H9 (cell line): ENCODE measurements at regions not wholly inside any gene's neighbourhood (a gene's known extent, or its start where the extent isn't known, plus 50 kb on each side); places are given as distances from the start of the nearest gene placed in this dataset.

Experiments
- DNase-seq: peaks from one replicate; pipeline ENCODE4 v3.0.0-alpha.2; 2017
- H2AFZ ChIP-seq: one replicate; pipeline ENCODE4 v1.6.1; 2013; ENCODE audit warnings: mild to moderate bottlenecking, low read length, control low read depth, moderate library complexity
- H2AK5ac ChIP-seq: 2 replicates; pipeline ENCODE4 v1.6.1; 2013; ENCODE audit warnings: low read length, control low read depth, mixed read lengths; ENCODE audit not compliant: insufficient read length
- H2BK120ac ChIP-seq: one replicate; pipeline ENCODE4 v1.6.1; 2013; ENCODE audit warnings: low read depth, mild to moderate bottlenecking, low read length, control low read depth, inconsistent platforms; ENCODE audit not compliant: poor library complexity, severe bottlenecking
- H2BK12ac ChIP-seq: 2 replicates; pipeline ENCODE4 v1.6.1; 2013; ENCODE audit warnings: low read length, control low read depth, mixed read lengths, low read depth; ENCODE audit not compliant: insufficient read length
- H2BK15ac ChIP-seq: 2 replicates; pipeline ENCODE4 v1.6.1; 2013; ENCODE audit warnings: low read depth, low read length, control low read depth
- H2BK20ac ChIP-seq: one replicate; pipeline ENCODE4 v1.6.1; 2013; ENCODE audit warnings: low read depth, mild to moderate bottlenecking, low read length, control low read depth, inconsistent platforms; ENCODE audit not compliant: poor library complexity, severe bottlenecking
- H2BK5ac ChIP-seq: 2 replicates; pipeline ENCODE4 v1.6.1; 2013; ENCODE audit warnings: low read length, control low read depth, mixed read lengths; ENCODE audit not compliant: insufficient read length
- H3K14ac ChIP-seq: 2 replicates; pipeline ENCODE4 v1.6.1; 2013; ENCODE audit warnings: low read length, control low read depth; ENCODE audit not compliant: insufficient read depth
- H3K18ac ChIP-seq: 2 replicates; pipeline ENCODE4 v1.6.1; 2013; ENCODE audit warnings: low read depth, mild to moderate bottlenecking, mixed read lengths, low read length, control low read depth; ENCODE audit not compliant: insufficient read length
- H3K23ac ChIP-seq: 2 replicates; pipeline ENCODE4 v1.6.1; 2013; ENCODE audit warnings: low read length, control low read depth, mixed read lengths, low read depth; ENCODE audit not compliant: insufficient read length
- H3K23me2 ChIP-seq: 2 replicates; pipeline ENCODE4 v1.6.1; 2013; ENCODE audit warnings: low read depth, mild to moderate bottlenecking, mixed read lengths, low read length, control low read depth; ENCODE audit not compliant: insufficient read length, poor library complexity, severe bottlenecking
- H3K27ac ChIP-seq: 2 replicates; pipeline ENCODE4 v1.5.1; 2013; ENCODE audit warnings: low read length, control low read depth, mixed read lengths, low read depth; ENCODE audit not compliant: insufficient read length
- H3K27me3 ChIP-seq: 2 replicates; pipeline ENCODE4 v1.6.1; 2013; ENCODE audit warnings: low read length, control low read depth, inconsistent platforms; ENCODE audit not compliant: insufficient read depth
- H3K4ac ChIP-seq: 2 replicates; pipeline ENCODE4 v1.6.1; 2013; ENCODE audit warnings: low read depth, mild to moderate bottlenecking, control low read depth, inconsistent platforms, low read length, moderate library complexity
- H3K4me1 ChIP-seq: 2 replicates; pipeline ENCODE4 v1.6.1; 2013; ENCODE audit warnings: low read length, control low read depth, inconsistent platforms; ENCODE audit not compliant: insufficient read depth
- H3K4me2 ChIP-seq: 2 replicates; pipeline ENCODE4 v1.6.1; 2013; ENCODE audit warnings: low read length, control low read depth, mixed read lengths; ENCODE audit not compliant: insufficient read length, insufficient read depth
- H3K56ac ChIP-seq: 2 replicates; pipeline ENCODE4 v1.6.1; 2013; ENCODE audit warnings: low read depth, mild to moderate bottlenecking, mixed read lengths, low read length, control low read depth; ENCODE audit not compliant: insufficient read length
- H3K79me1 ChIP-seq: 2 replicates; pipeline ENCODE4 v1.6.1; 2013; ENCODE audit warnings: low read depth, mild to moderate bottlenecking, moderate library complexity, low read length, control low read depth, inconsistent platforms; ENCODE audit not compliant: insufficient read depth, poor library complexity, severe bottlenecking
- H3K79me2 ChIP-seq: 2 replicates; pipeline ENCODE4 v1.6.1; 2013; ENCODE audit warnings: low read length, control low read depth, inconsistent platforms; ENCODE audit not compliant: insufficient read depth
- H3K9ac ChIP-seq: 2 replicates; pipeline ENCODE4 v1.6.1; 2013; ENCODE audit warnings: low read length, control low read depth, mixed read lengths; ENCODE audit not compliant: insufficient read length; ENCODE audit errors: extremely low read depth
- H3K9me3 ChIP-seq: one replicate; pipeline ENCODE4 v1.6.1; 2013; ENCODE audit warnings: low read depth, low read length, inconsistent platforms; ENCODE audit not compliant: control insufficient read depth
- H3T11ph ChIP-seq: one replicate; pipeline ENCODE4 v1.6.1; 2013; ENCODE audit warnings: mild to moderate bottlenecking, low read length, control low read depth, inconsistent platforms
- H4K20me1 ChIP-seq: one replicate; pipeline ENCODE4 v1.6.1; 2013; ENCODE audit not compliant: control insufficient read depth, insufficient read length, insufficient read depth
- H4K5ac ChIP-seq: 2 replicates; pipeline ENCODE4 v1.6.1; 2013; ENCODE audit warnings: low read depth, mild to moderate bottlenecking, mixed read lengths, low read length, control low read depth; ENCODE audit not compliant: insufficient read length
- H4K8ac ChIP-seq: replicated peaks from 2 replicates; pipeline ENCODE4 v1.6.1; 2013; ENCODE audit warnings: low read length, control low read depth, mixed read lengths, low read depth; ENCODE audit not compliant: insufficient read length
- H4K91ac ChIP-seq: 2 replicates; pipeline ENCODE4 v1.6.1; 2013; ENCODE audit warnings: low read depth, mild to moderate bottlenecking, moderate library complexity, mixed read lengths, low read length, control low read depth; ENCODE audit not compliant: insufficient read length
- H3K27ac Mint-ChIP-seq, 3 experiments: 2 replicates in 2 of 3; 3 replicates in 1 of 3; pipeline ENCODE4 v1.8.0; 2020 to 2021; ENCODE audit warnings: mixed read lengths in 3 of 3, mild to moderate bottlenecking in 1 of 3, moderate library complexity in 1 of 3
- H3K27me3 Mint-ChIP-seq: 2 replicates; pipeline ENCODE4 v1.8.0; 2021; ENCODE audit warnings: low read depth, mild to moderate bottlenecking, moderate library complexity, mixed read lengths
- H3K36me3 Mint-ChIP-seq, 3 experiments: 2 replicates in 2 of 3; 3 replicates in 1 of 3; pipeline ENCODE4 v1.8.0; 2020 to 2021; ENCODE audit warnings: low read depth in 3 of 3, mixed read lengths in 3 of 3; ENCODE audit not compliant: insufficient read depth in 1 of 3
- H3K4me1 Mint-ChIP-seq, 2 experiments: 2 replicates each; pipeline ENCODE4 v1.8.0; 2020; ENCODE audit warnings: mixed read lengths in 2 of 2
- H3K4me3 Mint-ChIP-seq, 2 experiments: 2 replicates in 1 of 2; 3 replicates in 1 of 2; pipeline ENCODE4 v1.8.0; 2020 to 2021; ENCODE audit warnings: mild to moderate bottlenecking in 2 of 2, mixed read lengths in 2 of 2, moderate library complexity in 1 of 2
- H3K9me3 Mint-ChIP-seq, 2 experiments: 2 replicates in 1 of 2; 3 replicates in 1 of 2; pipeline ENCODE4 v1.8.0; 2020; ENCODE audit warnings: mild to moderate bottlenecking in 2 of 2, mixed read lengths in 2 of 2, moderate library complexity in 1 of 2
- CTCF ChIP-seq: fragments of 200-600 bp; sonication (generic); conservative IDR thresholded peaks from 3 replicates; pipeline ENCODE4 v1.8.0; 2021; ENCODE audit warnings: antibody characterized with exemption, mild to moderate bottlenecking
- WGBS: extraction: QIAGEN DNeasy Blood & Tissue Kit; methylation state at CpG from one replicate; pipeline ENCODE4 v1.1.7; 2013; ENCODE audit warnings: missing lambda C conversion rate, low lambda C conversion rate, mixed read lengths; ENCODE audit not compliant: insufficient read length; ENCODE audit errors: extremely low coverage; 5-methylcytosine and 5-hydroxymethylcytosine counted together

- no peak overlapping the region for H3K27ac Mint-ChIP-seq
- no peak overlapping the region for H3K23ac ChIP-seq
- H3K4me2 ChIP-seq, result no peak overlapping the region
- no peak overlapping the region for H4K8ac ChIP-seq
- no peaks in the 10 kb centered on the region for H3K23me2 ChIP-seq
- H3K9me3 ChIP-seq, result no peaks in the 10 kb centered on the region
- H2BK15ac ChIP-seq, result no peak overlapping the region
- no peak overlapping the region for H2BK5ac ChIP-seq
- no peak overlapping the region for H3K27ac ChIP-seq
- no peak for TF ChIP-seq CTCF
- H3K18ac ChIP-seq, result no peak overlapping the region
- WGBS, result no CpG with 5 or more reads among the region's 7 CpGs
- H3K79me2 ChIP-seq, result no peaks in the 10 kb centered on the region
- H3K27me3 Mint-ChIP-seq, result no peaks in the 10 kb centered on the region
- H2BK120ac ChIP-seq, result no peak overlapping the region
- H4K5ac ChIP-seq, result no peak overlapping the region
- H3K14ac ChIP-seq, result no peak overlapping the region
- H3K36me3 Mint-ChIP-seq, result no peaks in the 10 kb centered on the region
- H4K91ac ChIP-seq, result no peak overlapping the region
- H3T11ph ChIP-seq, result no peak overlapping the region
- no peaks in the 10 kb centered on the region for H3K79me1 ChIP-seq
- no peak overlapping the region for H2AFZ ChIP-seq
- H3K9ac ChIP-seq, result no peak overlapping the region
- no peak overlapping the region for H3K4me3 Mint-ChIP-seq
- H2AK5ac ChIP-seq, result no peak overlapping the region
- no peaks in the 10 kb centered on the region for H3K9me3 Mint-ChIP-seq
- H4K20me1 ChIP-seq, result no peaks in the 10 kb centered on the region
- H3K4ac ChIP-seq, result no peak overlapping the region
- H2BK12ac ChIP-seq, result no peak overlapping the region
- H3K27me3 ChIP-seq, result no peaks in the 10 kb centered on the region
- no peak overlapping the region for H2BK20ac ChIP-seq
- no peak overlapping the region for H3K56ac ChIP-seq
- no peak for DNase-seq
- peaks cover 2% of the 10 kb centered on the region; the same call in 1 of the 2 replicates for H3K4me1 ChIP-seq
- peaks cover 7 to 9% of the 10 kb centered on the region in 2 experiments; a peak in 3 of 4 replicates for H3K4me1 Mint-ChIP-seq
Observed at GRCh38 chr11:127143251-127143650, 142.7 kb upstream of the KIRREL3 start.
